GM19372 (cell line): ENCODE measurements at regions not wholly inside any gene's neighbourhood (a gene's known extent, or its start where the extent isn't known, plus 50 kb on each side); places are given as distances from the start of the nearest gene placed in this dataset.

ENCODE experiments used
- ATAC-seq: cut with Tn5 transposase; IDR thresholded peaks from one replicate; pipeline ENCODE4 v1.9.1; 2021; ENCODE audit warnings: mild to moderate bottlenecking, low read depth, moderate library complexity; ENCODE audit not compliant: unreplicated experiment

DNA sequence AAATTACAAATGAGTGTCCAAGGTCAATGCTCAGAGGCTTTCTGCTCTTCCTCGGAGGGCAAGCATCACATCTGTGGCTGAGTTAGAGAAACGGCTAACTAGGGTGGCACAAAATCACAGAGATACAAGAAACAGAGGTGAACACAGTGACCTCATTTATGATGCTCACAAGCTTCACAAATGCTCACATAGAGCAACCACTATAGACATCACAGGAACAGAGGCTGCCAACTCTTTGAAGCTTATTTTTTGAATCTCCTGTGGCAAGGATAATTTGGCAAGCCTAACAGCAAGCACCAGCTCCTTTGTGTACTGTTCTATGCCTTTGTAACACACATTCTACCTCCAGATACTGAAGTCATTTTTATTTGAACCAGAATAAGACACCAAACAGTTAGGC, 416.5 kb upstream of the DDI1 start:
- ATAC-seq, result no peak

DNA sequence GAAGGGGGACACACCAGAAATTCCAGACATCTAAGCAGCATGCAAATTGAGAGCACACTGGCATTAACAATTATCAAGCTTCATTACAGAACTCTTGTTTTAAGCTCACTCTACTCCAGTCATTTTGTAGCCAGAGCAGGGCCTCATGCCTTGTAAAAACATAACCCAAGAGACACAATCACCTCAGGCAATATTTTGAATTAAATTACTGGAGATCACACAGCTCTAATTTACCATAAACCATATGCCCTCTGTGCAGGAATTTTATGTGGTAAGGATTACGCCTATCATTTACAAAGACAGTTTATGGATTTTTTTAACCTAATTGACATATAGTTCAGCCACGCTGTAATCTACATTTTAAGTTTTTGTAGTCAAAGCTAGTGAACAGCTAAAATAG, 414.1 kb upstream of the DDI1 start:
- ATAC-seq, result no peak

DNA sequence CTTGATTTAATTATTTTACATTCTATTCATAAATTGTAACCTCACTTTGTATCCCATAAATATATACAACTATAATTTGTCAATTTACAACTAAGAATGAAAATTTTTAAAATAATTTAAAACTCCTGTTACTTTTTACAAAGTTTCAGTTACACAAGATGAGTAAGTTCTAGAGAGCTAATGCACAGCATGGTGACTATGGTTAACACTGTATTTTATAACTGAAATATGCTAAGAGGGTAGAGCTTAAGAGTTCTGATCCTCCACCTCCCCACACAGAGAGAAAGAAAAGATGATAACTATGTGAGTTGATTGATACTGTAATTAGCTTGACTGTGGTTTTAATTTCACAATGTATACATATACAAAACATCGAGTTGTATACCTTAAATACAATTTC, 412.5 kb upstream of the DDI1 start:
- peak; percentile 41 for ATAC-seq

GRCh38 chr11:103624708-103625623, 411.5 kb upstream of the DDI1 start:
- ATAC-seq, result no peak

DNA sequence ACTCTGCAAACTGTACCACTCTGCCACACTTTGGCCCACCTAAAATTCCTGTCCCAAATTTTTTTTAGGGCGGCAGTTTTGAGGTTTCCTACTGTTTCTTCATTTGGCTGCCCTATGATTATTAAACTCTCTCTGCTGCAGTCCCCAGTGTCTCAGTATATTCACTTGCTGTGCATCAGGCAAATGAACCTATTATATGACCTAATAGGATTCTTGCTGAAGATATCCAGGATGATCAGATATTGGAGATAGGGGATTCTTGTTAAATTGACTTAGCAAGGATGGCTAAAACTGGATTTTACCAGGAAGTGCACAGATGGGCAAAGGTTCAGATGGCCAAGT, 410.8 kb upstream of the DDI1 start:
- ATAC-seq, result no peak

GRCh38 chr11:103628121-103628520, 408.3 kb upstream of the DDI1 start:
- ATAC-seq, result no peak

- no peak for ATAC-seq
Observed at GRCh38 chr11:103631841-103632240, 404.6 kb upstream of the DDI1 start.

DNA sequence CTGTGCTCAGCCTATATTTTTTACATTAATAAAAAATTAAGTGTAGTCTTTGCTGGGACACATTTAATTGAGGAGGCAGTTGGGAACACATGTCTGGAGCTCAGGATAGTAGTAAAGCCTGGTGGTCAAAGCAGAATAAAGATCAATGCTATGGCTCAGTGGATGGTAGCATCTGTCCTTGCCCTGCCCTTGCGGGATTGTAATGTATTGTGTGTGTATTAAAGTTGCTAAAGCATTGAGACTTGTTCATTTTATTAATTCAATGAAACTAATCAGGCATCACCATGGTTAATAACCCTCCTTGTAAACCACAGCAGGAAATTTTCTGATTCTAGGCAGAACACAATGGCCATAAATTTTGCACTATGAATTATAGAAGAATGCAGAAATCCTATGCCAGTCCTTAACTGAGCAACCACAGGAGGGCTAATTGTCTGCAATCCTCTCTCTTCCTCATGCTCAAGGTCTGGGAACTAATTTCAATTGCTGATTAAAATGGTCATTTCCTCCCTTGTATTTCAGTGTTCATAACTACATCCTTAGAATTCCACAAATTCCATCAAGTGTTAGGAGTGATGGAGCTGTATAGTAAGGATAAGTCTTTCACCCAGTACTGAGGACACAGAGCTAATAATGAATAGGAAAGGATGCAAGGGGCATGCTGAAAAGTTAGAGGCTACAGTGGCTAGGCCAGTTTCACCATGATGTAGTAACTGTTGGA, 403.2 kb upstream of the DDI1 start:
- no peak for ATAC-seq

GRCh38 chr11:103633819-103634590, 402.4 kb upstream of the DDI1 start:
- ATAC-seq, result no peak

DNA sequence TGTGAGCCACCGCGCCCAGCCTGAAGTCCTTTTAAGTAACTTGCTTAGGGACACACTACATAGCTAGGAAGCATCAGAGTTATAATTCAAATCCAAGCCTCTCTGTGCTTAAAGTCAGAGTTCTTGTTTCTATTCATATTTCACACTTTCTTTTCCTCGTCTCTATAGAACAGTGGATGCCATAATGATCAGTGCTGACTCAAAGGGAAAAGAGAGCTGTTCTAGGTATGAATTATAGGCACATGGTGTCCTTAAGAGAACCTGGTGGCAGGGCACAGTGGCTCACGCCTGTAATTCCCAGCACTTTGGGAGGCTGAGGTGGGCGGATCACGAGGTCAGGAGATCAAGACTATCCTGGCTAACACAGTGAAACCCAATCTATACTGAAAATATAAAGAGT, 400.2 kb upstream of the DDI1 start:
- peak; percentile 53 for ATAC-seq

- ATAC-seq, result no peak
Observed at GRCh38 chr11:103637295-103637694, 399.1 kb upstream of the DDI1 start.

- no peak for ATAC-seq
Observed at GRCh38 chr11:103637831-103638230, 398.6 kb upstream of the DDI1 start.

GRCh38 chr11:103644676-103645075, 391.8 kb upstream of the DDI1 start:
- no peak for ATAC-seq

- no peak for ATAC-seq
Observed at GRCh38 chr11:103648054-103648453, 388.4 kb upstream of the DDI1 start.

GRCh38 chr11:103648670-103649400, 387.6 kb upstream of the DDI1 start:
- peak; percentile 38 for ATAC-seq

- ATAC-seq, result no peak
Observed at GRCh38 chr11:103649401-103649895, 387.0 kb upstream of the DDI1 start.

DNA sequence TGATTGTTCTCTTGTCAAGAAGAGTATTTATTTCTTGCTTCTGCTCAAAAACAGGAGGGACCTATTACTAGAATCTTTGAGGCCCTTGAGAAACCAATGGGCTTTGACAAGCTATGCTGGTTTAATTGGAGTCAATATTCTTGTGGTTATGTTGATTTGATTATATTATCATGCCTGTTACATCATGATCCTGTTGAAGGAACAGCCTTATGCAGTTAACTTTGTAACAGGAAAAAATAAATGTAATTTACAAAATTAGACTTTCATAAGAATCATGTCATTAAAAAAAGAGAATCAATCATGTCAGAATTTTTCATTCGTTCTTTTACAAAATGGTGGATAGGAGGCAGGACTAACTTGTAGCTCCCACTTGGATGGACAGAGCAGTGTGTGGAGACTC, 386.1 kb upstream of the DDI1 start:
- ATAC-seq, result no peak

- no peak for ATAC-seq
Observed at GRCh38 chr11:103651341-103651998, 385.0 kb upstream of the DDI1 start.

- ATAC-seq, result no peak
Observed at GRCh38 chr11:103652013-103652412, 384.4 kb upstream of the DDI1 start.

DNA sequence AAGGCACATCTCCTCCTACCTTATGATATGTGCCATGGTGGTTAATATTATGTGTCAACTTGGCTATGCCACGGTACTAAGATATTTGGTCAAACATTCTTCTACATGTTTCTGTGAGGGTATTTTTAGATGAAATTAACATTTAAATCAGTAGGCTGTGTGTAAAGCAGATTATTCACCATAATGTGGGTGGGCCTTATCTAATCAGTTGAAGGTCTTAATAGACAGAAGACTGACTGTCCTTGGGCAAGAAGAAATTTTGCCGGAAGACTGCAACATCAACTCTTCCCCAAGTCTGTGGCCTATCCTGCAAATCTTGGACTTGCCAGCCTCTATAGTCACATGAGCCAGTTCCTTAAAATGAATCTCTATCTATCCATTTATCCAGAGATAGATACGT, 380.1 kb upstream of the DDI1 start:
- ATAC-seq, result no peak
